Keratinocyte (primary cell): ENCODE measurements at regions not wholly inside any gene's neighbourhood (a gene's known extent, or its start where the extent isn't known, plus 50 kb on each side); places are given as distances from the start of the nearest gene placed in this dataset.

Experiments
- CTCF ChIP-seq, 3 experiments: IDR thresholded peaks in 1 of 3; conservative IDR thresholded peaks in 1 of 3; optimal IDR thresholded peaks in 1 of 3; 2 replicates in 2 of 3; 3 replicates in 1 of 3; pipeline versions ENCODE3 to v1.5.1; 2011; ENCODE audit warnings: low read length in 3 of 3, mild to moderate bottlenecking in 3 of 3, moderate library complexity in 2 of 3, control low read depth in 1 of 3, inconsistent platforms in 1 of 3; ENCODE audit not compliant: insufficient read depth in 2 of 3; ENCODE audit errors: extremely low read depth in 1 of 3
- EZH2 ChIP-seq: IDR thresholded peaks from one replicate; pipeline ENCODE4 v1.6.1; 2012; ENCODE audit warnings: inconsistent platforms, mild to moderate bottlenecking, low read length, moderate library complexity

GRCh38 chr2:16338026-16338425 is 327.6 kb downstream of the CYRIA start:
- TF ChIP-seq CTCF (optimal IDR thresholded peaks at IDR 0.05 in 1 of 3, IDR thresholded peaks at IDR 0.05 in 1 of 3, conservative IDR thresholded peaks at IDR 0.05 in 1 of 3; ENCODE audit: extremely low read depth in 1 of 3, insufficient read depth in 2 of 3, low read length in 3 of 3), result no peak
- no peak for TF ChIP-seq EZH2
